ENCODE measurements at regions not wholly inside any gene's neighbourhood (a gene's known extent, or its start where the extent isn't known, plus 50 kb on each side); places are given as distances from the start of the nearest gene placed in this dataset.

GRCh38 chr4:100075056-100075455 is 115.2 kb downstream of the DDIT4L start:
- DNase-seq (ENCODE audit: low read depth, low spot score) (no peak), ATAC-seq (no peak)
- in situ Hi-C loops (cut with HindIII; ENCODE audit: low pct_unique_long_range_greater_than_20kb, low sequenced_read_pairs) (no loop called here), intact Hi-C loops (cut with micrococcal nuclease; ENCODE audit: unreplicated experiment) (no loop called here)
- no TSS peak for BruUV-seq (replicated peaks)
- ChIA-PET POLR2A (no interaction called here), CTCF (no interaction called here)
- Histone ChIP-seq H3K27ac (ENCODE audit: low read length) (no peak overlapping the region), H3K4me1 (ENCODE audit: control insufficient read depth, insufficient read depth, low read length) (no peaks in the 10 kb centered on the region), H3K36me3 (ENCODE audit: control insufficient read depth, insufficient read depth, low read length) (no peaks in the 10 kb centered on the region), H3K9me3 (ENCODE audit: control insufficient read depth, insufficient read depth, low read depth, low read length) (no peaks in the 10 kb centered on the region), H3K27me3 (ENCODE audit: control insufficient read depth, insufficient read depth, low read length) (no peaks in the 10 kb centered on the region), H3K4me3 (ENCODE audit: low read depth in 2 of 2, low read length in 2 of 2) (no peak overlapping the region)
- TF ChIP-seq CTCF (IDR thresholded peaks at IDR 0.05) (no peak), POLR2AphosphoS5 (IDR thresholded peaks at IDR 0.05; ENCODE audit: low read depth, low read length) (no peak), SIN3A (IDR thresholded peaks at IDR 0.05; ENCODE audit: borderline replicate concordance, insufficient read depth, low read depth, low read length) (no peak), REST (IDR thresholded peaks at IDR 0.05; ENCODE audit: insufficient read depth in 1 of 2, low read depth in 2 of 2, low read length in 1 of 2) (no peak), TCF7L2 (IDR thresholded peaks at IDR 0.05; ENCODE audit: low read depth, low read length) (no peak)

GRCh38 chr4:100071506-100071905 is 118.8 kb downstream of the DDIT4L start:
- BruUV-seq (replicated peaks), result no TSS peak

More at GRCh38 chr4:100071506-100071905, 118.8 kb downstream of the DDIT4L start:
- ATAC-seq (no peak), DNase-seq (ENCODE audit: low read depth, low spot score) (no peak)
- no peaks in the 10 kb centered on the region for H3K4me1 ChIP-seq (ENCODE audit: control insufficient read depth, insufficient read depth, low read length)
- intact Hi-C loops (cut with micrococcal nuclease; ENCODE audit: unreplicated experiment), result no loop called here
- POLR2A ChIA-PET, result no interaction called here
- H3K27ac ChIP-seq (ENCODE audit: low read length), result no peak overlapping the region
- no peak overlapping the region for H3K4me3 ChIP-seq (ENCODE audit: low read depth in 2 of 2, low read length in 2 of 2)
- H3K27me3 ChIP-seq (ENCODE audit: control insufficient read depth, insufficient read depth, low read length), result peaks cover 2% of the 10 kb centered on the region; the same call in 1 of the 2 replicates
- CTCF ChIA-PET, result no interaction called here
- in situ Hi-C loops (cut with HindIII; ENCODE audit: low pct_unique_long_range_greater_than_20kb, low sequenced_read_pairs), result no loop called here
- no peaks in the 10 kb centered on the region for H3K36me3 ChIP-seq (ENCODE audit: control insufficient read depth, insufficient read depth, low read length)
- no peaks in the 10 kb centered on the region for H3K9me3 ChIP-seq (ENCODE audit: control insufficient read depth, insufficient read depth, low read depth, low read length)
- no peak for TF ChIP-seq CTCF (IDR thresholded peaks at IDR 0.05)
- TF ChIP-seq POLR2AphosphoS5 (IDR thresholded peaks at IDR 0.05; ENCODE audit: low read depth, low read length), result no peak
- TF ChIP-seq REST (IDR thresholded peaks at IDR 0.05; ENCODE audit: insufficient read depth in 1 of 2, low read depth in 2 of 2, low read length in 1 of 2), result no peak
- TF ChIP-seq SIN3A (IDR thresholded peaks at IDR 0.05; ENCODE audit: borderline replicate concordance, insufficient read depth, low read depth, low read length), result no peak
